ENCODE measurements at regions not wholly inside any gene's neighbourhood (a gene's known extent, or its start where the extent isn't known, plus 50 kb on each side); places are given as distances from the start of the nearest gene placed in this dataset.

DNA sequence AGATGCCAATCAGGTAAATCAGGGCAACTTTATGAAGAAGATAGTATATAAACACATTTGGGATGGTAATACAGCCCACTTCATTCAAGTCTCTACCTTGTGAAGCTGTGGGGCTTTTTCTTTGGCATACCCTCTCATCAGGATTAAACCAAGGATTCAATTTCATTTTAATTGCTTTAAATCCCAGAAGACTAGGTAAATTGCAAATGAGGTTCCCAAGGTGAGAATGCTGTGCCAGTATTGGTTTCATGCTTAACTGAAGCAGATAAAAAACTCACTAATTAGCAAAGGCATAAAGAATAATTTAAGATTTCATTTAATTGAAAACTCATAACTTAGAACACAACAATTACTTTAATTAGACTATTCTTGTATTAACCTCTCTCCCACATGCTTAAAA is 1218.1 kb downstream of the FAM181B start:
- DNase-seq: no peak
- H3K27me3 ChIP-seq (replicated peaks): no peaks in the 10 kb centered on the region
- no peak overlapping the region for H3K4me3 ChIP-seq (ENCODE audit: low read depth, low read length)
- TF ChIP-seq, protein P1, sequence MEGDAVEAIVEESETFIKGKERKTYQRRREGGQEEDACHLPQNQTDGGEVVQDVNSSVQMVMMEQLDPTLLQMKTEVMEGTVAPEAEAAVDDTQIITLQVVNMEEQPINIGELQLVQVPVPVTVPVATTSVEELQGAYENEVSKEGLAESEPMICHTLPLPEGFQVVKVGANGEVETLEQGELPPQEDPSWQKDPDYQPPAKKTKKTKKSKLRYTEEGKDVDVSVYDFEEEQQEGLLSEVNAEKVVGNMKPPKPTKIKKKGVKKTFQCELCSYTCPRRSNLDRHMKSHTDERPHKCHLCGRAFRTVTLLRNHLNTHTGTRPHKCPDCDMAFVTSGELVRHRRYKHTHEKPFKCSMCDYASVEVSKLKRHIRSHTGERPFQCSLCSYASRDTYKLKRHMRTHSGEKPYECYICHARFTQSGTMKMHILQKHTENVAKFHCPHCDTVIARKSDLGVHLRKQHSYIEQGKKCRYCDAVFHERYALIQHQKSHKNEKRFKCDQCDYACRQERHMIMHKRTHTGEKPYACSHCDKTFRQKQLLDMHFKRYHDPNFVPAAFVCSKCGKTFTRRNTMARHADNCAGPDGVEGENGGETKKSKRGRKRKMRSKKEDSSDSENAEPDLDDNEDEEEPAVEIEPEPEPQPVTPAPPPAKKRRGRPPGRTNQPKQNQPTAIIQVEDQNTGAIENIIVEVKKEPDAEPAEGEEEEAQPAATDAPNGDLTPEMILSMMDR (IDR thresholded peaks at IDR 0.05; ENCODE audit: low read depth, low read length, missing control alignments): no peak
- H3K36me3 ChIP-seq (replicated peaks): no peaks in the 10 kb centered on the region
- in situ Hi-C loops (cut with HindIII; ENCODE audit: low pct_ligation_motif_present, low sequenced_read_pairs): no loop called here
- H3K27ac ChIP-seq: no peak overlapping the region

DNA sequence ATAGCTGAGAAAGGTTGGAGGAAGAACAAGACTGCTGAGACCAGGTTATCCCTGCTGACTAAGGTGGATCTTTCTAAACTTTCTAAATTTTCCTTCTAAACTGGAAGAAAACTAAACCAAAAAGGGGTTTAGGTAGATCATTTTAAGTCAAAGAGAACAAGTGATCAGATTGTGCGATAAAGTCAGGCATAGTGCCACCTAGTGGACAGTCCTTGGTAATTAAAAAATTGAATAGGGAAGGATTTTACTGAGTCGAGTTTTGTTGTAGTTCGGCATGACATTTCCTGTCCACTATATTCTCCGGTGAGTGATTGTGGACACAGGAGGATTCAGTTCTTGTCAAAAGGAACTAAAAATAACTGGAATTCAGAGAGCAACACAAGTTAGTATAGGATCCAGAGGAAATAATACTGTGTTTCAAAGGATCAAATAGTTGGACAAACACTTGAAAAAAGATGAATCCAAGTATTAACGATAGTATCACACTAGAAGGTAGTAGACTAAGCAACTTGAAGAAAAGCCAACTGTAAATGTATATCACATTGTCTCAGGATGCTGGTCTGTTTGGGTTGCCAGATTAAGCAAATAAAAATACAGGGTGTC is 1236.4 kb downstream of the FAM181B start:
- H3K27me3 ChIP-seq (replicated peaks): no peaks in the 10 kb centered on the region
- TF ChIP-seq, protein P1 (IDR thresholded peaks at IDR 0.05; ENCODE audit: low read depth, low read length, missing control alignments): peak; percentile 51
- in situ Hi-C loops (cut with HindIII; ENCODE audit: low pct_ligation_motif_present, low sequenced_read_pairs): no loop called here
- H3K36me3 ChIP-seq (replicated peaks): no peaks in the 10 kb centered on the region
- peak; percentile 55 for DNase-seq
- no peak overlapping the region for H3K27ac ChIP-seq
- no peak overlapping the region for H3K4me3 ChIP-seq (ENCODE audit: low read depth, low read length)

DNA sequence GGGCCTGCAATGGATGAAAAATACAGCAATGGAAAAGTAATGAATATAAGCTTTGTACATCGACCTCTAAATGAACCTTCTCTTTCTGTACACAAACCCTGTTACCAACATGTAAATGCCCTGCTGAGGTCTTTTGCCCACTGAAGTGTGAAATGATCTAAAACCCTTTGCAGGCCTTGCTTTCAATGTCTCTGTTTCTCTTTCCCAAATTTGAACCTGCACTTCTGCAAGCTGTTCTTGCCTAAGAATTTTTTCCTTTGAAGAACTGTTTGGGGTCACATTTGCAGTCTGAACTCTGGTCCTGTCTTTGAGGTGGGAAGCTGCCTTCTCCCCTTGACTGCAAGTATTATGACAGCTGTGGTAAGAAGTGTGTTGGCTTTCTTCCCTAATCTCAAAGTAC is 1237.1 kb downstream of the FAM181B start:
- H3K36me3 ChIP-seq (replicated peaks): no peaks in the 10 kb centered on the region
- H3K27ac ChIP-seq: no peak overlapping the region
- no peaks in the 10 kb centered on the region for H3K27me3 ChIP-seq (replicated peaks)
- no peak overlapping the region for H3K4me3 ChIP-seq (ENCODE audit: low read depth, low read length)
- in situ Hi-C loops (cut with HindIII; ENCODE audit: low pct_ligation_motif_present, low sequenced_read_pairs): no loop called here
- DNase-seq: no peak
- TF ChIP-seq, protein P1 (IDR thresholded peaks at IDR 0.05; ENCODE audit: low read depth, low read length, missing control alignments): no peak

DNA sequence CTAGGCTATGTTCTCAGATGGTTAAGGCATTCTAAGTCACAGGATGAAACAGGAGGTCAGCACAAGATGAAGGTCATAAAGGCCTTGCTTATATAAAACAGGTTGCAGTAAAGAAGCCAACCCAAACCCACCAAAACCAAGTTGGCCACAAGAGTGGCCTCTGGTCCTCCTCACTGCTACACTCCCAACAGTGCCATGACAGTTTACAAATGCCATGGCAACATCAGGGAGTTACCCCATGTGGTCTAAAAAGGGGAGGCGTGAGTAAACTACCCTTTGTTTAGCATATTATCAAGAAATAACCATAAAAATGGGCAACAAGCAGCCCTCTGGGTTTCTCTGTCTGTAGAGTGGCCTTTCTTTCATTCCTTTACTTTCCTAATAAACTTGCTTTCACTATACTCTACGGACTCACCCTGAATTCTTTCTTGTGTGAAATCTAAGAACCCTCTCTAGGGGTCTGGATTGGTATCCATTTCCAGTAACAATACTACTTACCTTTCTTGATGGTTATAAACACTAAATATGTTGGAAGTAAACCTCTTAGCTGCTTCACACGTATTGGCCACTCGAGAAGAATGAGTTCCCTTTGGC is 1237.9 kb downstream of the FAM181B start:
- DNase-seq: no peak
- Histone ChIP-seq H3K36me3 (replicated peaks) (no peaks in the 10 kb centered on the region), H3K27me3 (replicated peaks) (no peaks in the 10 kb centered on the region), H3K4me3 (ENCODE audit: low read depth, low read length) (no peak overlapping the region), H3K27ac (no peak overlapping the region)
- TF ChIP-seq, protein P1 (IDR thresholded peaks at IDR 0.05; ENCODE audit: low read depth, low read length, missing control alignments): no peak
- in situ Hi-C loops (cut with HindIII; ENCODE audit: low pct_ligation_motif_present, low sequenced_read_pairs): no loop called here

DNA sequence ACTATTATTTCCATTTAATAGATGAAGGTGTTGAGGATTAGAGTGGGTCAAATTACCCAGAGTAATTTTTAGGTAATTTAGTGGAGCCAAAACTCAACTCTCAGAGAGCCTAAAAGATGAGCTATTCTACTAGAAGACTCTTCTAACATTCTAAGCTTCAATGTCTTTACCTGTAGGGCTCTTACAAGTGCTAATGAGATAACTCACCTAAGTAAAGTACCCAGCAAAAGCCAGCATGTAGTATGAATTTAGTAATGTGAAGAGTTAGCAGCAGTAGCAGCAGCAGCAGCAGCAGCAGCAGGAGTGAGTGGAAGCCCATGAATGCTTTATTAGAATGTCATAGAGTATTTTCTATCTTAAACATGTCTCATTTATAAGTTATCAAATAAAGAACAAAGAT is 1239.2 kb downstream of the FAM181B start:
- DNase-seq: no peak
- H3K36me3 ChIP-seq (replicated peaks): no peaks in the 10 kb centered on the region
- H3K27ac ChIP-seq: no peak overlapping the region
- in situ Hi-C loops (cut with HindIII; ENCODE audit: low pct_ligation_motif_present, low sequenced_read_pairs): no loop called here
- TF ChIP-seq, protein P1 (IDR thresholded peaks at IDR 0.05; ENCODE audit: low read depth, low read length, missing control alignments): no peak
- no peak overlapping the region for H3K4me3 ChIP-seq (ENCODE audit: low read depth, low read length)
- no peaks in the 10 kb centered on the region for H3K27me3 ChIP-seq (replicated peaks)

Measured in brain microvascular endothelial cell (primary cell).